T47D (cell line): ENCODE measurements at regions not wholly inside any gene's neighbourhood (a gene's known extent, or its start where the extent isn't known, plus 50 kb on each side); places are given as distances from the start of the nearest gene placed in this dataset.
"Not testable (repeated sequence)": the region's sequence is repeated elsewhere in the genome, so short reads cannot be mapped to it uniquely, and the experiment has no call there.

Experiments
- DNase-seq, 2 experiments: peaks; one replicate each; pipeline versions ENCODE4 v3.0.0 to v3.0.0-alpha.2; 2011 to 2012; ENCODE audit warnings: low read depth in 1 of 2, low spot score in 1 of 2
- JUND ChIP-seq: IDR thresholded peaks from 2 replicates; pipeline ENCODE4 v1.6.1; 2012; ENCODE audit warnings: low read depth
- in situ Hi-C: cut with HindIII; loops from 2 replicates; pipeline ENCODE4 v1.10.0; 2016; ENCODE audit warnings: low sequenced_read_pairs, low pct_unique_long_range_greater_than_20kb

DNA sequence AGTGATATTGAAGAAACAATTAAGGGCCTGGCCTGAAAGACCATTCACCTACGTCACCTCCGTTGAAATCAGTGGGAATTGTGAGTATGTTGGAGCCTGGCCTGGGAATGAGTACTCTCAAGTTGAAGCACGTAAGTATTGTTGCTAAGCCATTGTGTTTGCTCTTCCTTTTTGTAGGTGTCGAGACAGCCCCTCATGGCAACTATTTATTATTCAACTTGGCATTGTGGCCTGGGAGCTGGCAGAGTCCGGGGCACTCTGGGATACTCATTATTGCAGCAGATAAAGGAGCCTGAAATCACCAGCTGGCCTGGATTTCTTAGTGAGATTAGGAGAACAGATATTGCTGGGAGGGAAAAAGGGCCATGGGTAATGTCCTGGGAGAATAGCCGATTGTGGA lies 147.4 kb downstream of the C12orf75 start:
- DNase-seq: no peak
- in situ Hi-C loops: no loop called here
- no peak for TF ChIP-seq JUND

DNA sequence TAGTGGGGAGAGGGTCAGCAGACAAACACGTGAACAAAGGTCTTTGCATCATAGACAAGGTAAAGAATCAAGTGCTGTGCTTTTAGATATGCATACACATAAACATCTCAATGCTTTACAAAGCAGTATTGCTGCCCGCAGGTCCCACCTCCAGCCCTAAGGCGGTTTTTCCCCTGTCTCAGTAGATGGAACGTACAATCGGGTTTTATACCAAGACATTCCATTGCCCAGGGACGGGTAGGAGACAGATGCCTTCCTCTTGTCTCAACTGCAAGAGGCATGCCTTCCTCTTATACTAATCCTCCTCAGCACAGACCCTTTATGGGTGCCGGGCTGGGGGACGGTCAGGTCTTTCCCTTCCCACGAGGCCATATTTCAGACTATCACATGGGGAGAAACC lies 148.3 kb downstream of the C12orf75 start:
- in situ Hi-C loops, DNase-seq: not testable (repeated sequence)

DNA sequence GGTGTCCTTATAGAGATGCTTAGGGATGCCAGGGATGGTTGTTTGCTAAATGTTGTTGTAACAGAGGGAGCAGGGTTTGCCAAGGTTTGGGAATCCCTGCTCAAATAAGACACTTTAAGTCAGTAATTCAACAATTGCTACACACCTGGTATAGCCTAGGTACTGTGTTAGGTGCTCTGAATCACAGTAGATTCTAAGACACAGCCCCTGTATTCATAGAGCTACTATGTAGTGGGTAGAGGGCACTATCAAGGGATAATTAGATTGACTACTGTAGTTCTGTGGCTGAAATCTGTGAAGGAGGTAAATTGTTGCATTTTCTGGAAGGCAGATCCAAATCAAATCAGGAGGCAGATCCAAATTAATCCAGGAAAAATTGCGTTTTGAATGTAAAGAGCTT lies 149.2 kb downstream of the C12orf75 start:
- no peak for TF ChIP-seq JUND
- in situ Hi-C loops: no loop called here
- no peak for DNase-seq

DNA sequence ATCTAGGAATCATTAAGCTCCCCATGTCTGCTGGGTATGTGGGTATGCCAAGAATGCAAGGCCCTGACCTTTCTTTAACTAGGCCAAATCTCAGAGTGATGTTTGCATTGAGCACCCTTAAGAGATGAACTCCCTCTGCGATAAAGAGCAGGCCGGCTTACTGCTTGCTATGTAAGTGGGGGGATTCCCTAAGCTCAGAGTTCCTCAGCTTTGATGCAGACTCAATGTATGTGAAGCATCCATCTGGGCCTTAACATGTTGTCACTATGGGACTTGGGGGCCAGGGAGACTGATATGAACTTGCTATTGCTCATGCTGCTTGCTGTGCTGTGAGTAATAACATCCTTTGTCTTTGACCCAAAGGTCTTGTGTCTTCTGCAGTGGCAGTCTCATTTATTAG lies 149.7 kb downstream of the C12orf75 start:
- no peak for DNase-seq
- in situ Hi-C loops: no loop called here
- no peak for TF ChIP-seq JUND

DNA sequence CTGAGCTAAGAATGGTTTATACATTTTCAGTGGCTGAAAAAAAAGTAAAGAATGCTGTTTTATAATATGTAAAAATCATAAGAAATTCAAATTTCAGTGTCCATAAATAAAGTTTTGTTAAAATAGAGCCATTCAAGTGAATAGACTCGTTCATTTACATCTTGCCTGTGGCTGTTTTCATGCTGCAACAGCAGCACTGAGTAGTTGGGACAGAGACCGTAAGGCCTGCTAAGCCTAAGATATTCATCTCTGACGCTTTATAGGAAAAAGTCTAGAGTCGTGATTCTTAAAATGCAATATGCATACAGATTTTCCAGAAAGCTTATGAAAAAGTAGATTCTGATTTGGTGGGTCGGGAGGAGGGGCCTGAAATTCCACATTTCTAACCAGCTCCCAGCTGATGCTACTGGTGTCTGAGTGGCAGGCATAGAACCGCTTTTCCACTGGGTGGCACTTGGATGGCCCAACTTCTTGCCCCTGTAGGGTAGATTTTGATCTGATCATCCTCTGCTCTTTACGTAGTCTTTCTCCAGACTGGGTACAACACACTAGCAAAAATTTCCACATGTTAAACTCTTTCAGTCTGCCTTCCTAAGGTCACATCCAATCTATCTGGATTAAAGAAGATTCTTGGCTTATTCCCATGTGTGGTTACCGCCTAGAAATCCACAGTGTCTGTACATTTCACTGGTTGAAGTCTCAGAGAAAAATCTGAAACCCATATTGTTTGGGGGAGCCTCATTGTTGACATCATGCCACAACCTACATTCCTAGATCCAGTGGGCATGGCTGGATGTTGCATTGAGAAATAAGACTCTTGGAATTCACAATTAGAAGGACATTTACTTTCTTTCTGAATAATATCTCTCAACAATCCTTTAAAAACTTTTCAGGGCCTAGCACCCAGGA lies 151.2 kb downstream of the C12orf75 start:
- no peak for TF ChIP-seq JUND
- DNase-seq: no peak
- in situ Hi-C loops: no loop called here

DNA sequence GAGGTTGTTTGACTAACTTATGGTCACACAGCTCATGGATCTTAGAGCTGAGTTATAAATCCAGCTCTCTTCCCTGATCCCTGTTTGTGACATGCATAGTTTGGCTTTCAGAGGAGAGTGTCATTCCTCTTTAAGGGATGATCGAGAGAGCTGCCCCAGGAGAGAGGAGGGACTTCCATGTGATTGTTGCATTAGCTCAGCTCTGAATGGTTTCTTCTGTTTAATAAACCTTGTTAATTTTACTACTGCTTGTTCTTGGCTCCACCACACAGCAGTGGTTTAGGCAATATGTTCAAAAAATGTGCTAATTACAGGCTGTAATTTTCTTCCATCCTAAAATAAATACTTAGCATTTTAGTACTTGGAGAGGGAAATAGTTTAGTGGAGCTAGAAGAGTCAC lies 152.5 kb downstream of the C12orf75 start:
- no peak for TF ChIP-seq JUND
- in situ Hi-C loops: no loop called here
- no peak for DNase-seq

DNA sequence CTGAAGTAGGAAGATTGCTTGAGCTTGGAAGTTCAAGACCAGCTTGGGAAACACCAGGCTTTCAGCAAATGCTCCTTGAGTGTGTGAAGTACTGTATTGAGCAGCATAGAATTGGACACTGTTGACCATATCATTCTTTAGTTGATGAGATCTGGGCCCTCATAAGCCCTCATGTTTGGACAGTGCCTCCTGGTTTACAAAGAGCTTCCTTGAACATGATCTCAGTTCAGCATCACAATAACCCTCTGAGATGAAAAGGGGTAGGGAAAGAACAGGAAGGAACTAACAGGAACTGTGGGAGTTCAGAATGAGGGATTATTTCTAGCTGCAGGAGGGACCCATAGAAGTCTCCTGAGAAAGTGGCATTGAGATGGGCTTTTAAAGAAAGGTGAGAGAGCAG lies 153.2 kb downstream of the C12orf75 start:
- no peak for DNase-seq
- in situ Hi-C loops: no loop called here
- TF ChIP-seq JUND: no peak

DNA sequence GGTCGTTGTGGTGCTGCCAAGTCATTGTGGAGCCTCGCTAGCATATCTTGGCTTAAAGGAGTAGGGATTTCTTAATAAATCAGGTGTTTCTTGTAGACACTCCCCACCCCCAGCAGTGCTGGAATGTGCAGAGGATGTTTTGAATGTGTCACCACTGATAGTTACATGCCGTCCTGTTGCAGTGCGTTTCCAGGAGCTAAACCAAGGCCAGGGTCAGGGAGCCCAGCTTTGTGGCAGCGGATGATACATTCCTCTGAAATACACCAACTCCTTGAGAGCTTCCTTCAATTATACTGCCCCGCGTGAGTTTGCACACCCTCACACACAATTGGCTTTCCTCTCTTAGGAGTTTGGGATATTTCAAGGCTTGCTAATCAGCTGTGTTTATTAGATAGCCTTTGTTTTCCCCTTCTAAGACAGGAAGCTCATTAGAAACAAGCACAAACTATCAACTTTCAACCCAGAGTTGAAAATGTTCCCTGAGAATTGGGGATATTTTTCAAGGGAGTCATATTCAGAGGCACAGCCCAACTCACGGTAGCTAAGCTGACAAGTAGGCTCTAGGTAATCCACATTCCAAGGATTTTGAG lies 154.9 kb downstream of the C12orf75 start:
- in situ Hi-C loops: no loop called here
- DNase-seq: no peak
- TF ChIP-seq JUND: no peak

DNA sequence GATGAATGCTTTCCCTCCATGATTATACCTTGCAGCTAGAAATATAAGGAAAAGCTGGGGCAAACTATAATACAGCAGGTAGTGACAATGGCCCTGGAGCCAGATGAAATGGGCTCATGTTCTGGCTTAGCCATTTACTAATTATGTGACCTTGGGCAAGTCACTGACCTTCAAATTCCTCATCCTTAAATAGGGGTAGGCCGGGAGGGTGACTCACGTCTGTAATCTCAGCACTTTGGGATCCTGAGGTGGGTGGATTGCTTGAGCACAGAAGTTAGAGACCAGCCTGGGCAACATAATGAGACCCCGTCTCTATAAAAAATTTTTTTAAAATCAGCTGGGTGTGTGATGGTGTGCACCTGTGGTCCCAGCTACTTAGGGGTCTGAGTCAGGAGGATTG lies 155.4 kb downstream of the C12orf75 start:
- TF ChIP-seq JUND: no peak
- in situ Hi-C loops: no loop called here
- DNase-seq: no peak

DNA sequence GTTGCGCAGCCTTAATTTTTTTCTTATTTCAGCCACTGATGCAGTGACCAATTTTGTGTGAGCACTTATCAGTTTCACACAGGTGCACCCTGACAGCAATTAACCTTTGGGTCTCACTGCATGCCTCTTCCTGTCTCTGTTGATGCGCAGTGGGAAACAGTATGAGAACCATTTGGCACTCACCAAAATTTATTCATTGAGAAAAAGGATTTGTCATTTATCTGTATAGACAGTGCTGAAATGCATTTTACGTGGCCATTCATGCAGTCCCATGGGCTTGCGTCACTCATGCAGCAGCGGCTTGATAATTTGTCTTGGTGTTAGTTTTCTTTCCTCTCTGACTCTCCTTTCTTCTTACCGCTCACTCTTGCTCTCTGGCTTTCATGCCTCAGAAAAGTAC lies 157.5 kb downstream of the C12orf75 start:
- TF ChIP-seq JUND: no peak
- in situ Hi-C loops: no loop called here
- no peak for DNase-seq

DNA sequence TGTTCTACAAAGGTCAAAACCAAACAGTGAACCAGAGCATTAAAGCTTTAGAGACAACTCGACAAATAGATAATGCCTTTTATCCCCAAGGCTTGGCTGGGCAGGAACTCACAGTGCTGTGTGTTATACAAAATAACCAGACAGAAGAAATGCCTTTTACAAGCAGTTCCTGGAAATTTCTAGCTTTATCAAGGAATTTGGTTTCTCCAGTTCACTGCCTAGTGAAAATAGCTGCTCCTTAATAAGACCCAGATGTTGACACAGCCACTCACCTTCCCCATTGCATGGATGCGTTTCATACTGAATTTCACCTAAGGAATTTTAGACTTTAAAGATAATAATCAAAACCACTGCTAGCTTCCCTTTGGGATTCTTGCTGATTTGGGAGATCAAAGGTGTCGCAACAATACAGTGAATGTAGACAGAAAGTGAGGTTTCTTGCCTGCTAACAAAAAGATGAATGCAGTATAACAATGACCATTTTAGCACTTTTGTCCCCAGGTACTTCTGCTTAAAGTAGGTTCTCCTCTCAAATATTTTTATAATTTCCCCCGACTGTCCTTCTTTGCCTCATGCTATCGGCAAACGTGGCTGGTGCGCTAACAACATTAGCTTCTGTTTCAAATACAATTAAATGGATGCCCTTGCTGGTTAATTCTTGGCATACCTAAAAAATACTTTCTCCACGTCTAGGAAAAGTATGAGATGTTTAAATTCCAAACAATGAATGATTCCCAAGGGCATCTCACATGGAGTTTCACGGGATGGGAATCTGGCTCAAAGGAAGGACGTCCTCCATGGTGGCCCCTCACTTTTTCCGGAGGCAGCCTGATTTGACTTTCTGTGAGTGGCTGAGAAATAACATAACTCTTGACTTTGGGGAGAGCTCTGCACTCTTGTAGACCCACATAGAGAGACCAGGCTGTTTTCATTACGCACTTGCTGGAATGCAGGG lies 162.4 kb downstream of the C12orf75 start:
- TF ChIP-seq JUND: no peak
- in situ Hi-C loops: no loop called here
- DNase-seq: no peak

DNA sequence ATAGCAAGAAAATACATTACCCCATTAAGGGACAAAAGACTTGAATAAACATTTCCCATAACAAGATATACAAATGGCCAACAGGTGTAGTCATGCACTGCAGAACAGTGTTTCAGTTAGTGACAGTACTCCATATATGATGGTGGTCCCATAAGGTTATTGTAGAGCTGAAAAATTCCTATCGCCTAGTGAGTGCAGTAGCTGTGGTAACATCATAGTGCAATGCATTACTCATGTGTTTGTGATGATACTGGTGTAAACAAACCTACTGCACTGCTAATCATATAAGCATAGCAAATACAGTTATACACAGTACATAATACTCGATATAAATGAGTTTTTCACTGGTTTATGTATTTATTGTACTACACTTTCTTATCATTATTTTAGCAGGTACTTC lies 168.7 kb downstream of the C12orf75 start:
- in situ Hi-C loops: no loop called here
- DNase-seq: no peak
- no peak for TF ChIP-seq JUND

DNA sequence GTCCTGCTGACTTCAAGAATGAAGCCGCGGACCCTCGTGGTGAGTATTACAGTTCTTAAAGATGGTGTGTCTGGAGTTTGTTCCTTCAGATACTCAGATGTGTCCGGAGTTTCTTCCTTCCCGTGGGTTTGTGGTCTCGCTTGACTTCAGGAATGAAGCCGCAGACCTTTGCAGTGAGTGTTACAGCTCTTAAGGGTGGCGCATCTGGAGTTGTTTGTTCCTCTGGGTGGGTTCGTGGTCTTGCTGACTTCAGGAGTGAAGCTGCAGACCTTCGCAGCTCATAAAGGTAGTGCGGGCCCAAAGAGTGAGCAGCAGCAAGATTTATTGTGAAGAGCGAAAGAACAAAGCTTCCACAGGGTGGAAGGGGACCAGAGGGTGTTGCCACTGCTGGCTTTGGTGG lies 170.2 kb downstream of the C12orf75 start:
- in situ Hi-C loops, DNase-seq: not testable (repeated sequence)
